GM12891 (cell line): ENCODE measurements at regions not wholly inside any gene's neighbourhood (a gene's known extent, or its start where the extent isn't known, plus 50 kb on each side); places are given as distances from the start of the nearest gene placed in this dataset.

Experiments used
- PAX5 ChIP-seq: IDR thresholded peaks from 2 replicates; pipeline ENCODE4 v1.6.1; 2011; ENCODE audit warnings: low read length, moderate library complexity, mild to moderate bottlenecking; ENCODE audit not compliant: insufficient read depth, severe bottlenecking
- POLR2A ChIP-seq: IDR thresholded peaks from 2 replicates; pipeline ENCODE4 v1.6.1; 2011; ENCODE audit warnings: low read depth, low read length, control low read depth
- POLR2AphosphoS5 ChIP-seq: IDR thresholded peaks from 2 replicates; pipeline ENCODE4 v1.6.1; 2011; ENCODE audit warnings: low read depth, low read length, control low read depth
- POU2F2 ChIP-seq: IDR thresholded peaks from 2 replicates; pipeline ENCODE4 v1.6.1; 2011; ENCODE audit warnings: low read depth, mild to moderate bottlenecking, control low read depth, low read length, moderate library complexity
- TAF1 ChIP-seq: IDR thresholded peaks from 2 replicates; pipeline ENCODE4 v1.6.1; 2011; ENCODE audit warnings: low read depth, low read length, control low read depth

DNA sequence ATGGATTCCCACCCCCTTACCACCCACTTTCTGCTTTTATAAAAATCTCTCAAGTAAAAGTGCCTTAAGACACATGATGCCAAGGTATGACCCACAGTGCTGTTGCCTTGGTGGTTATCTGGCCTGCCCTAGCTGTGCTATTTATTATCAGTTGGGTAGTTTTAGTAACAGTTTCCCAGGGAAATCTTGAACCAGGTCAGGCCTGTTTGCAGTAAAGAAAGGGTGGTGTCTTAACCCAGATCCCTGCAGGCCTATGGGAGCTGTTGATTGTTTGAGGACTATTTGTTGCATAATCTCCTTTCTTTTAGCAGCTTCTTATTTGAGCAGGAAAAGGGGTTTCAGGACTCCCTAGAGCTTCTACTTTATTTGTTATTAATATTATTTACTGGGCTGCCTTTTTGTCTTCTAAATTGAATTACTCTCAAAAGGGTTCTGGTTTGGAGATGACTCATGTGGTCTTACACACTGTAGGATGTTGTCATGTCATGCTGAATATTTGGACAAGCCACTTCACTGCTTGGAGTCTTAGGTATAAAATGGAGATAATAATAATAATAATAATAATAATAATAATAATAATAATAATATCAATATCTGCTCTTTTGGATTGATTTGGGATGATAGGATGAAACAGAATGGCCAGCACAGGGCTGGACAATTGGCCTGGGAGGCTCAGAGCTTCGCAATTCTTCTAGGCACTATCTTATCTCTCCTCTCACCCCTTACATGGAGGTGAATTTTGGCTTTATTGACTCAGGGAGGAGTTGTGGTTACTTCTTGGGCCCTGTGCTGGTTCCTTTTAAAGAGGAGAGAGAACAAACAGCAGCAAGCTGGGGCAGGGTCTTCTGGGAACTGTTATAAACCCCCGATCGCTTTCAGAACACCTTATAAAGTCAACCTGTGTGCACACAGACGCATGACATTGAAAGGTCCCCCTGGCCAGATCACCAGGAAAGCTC is 252.1 kb downstream of the PRDM2 start:
- TF ChIP-seq PAX5 (no peak), POLR2A (no peak), TAF1 (no peak), POLR2AphosphoS5 (no peak), POU2F2 (no peak)
